ENCODE measurements at regions not wholly inside any gene's neighbourhood (a gene's known extent, or its start where the extent isn't known, plus 50 kb on each side); places are given as distances from the start of the nearest gene placed in this dataset.

- TF ChIP-seq CTCF (conservative IDR thresholded peaks at IDR 0.05 in 1 of 2, IDR thresholded peaks at IDR 0.05 in 1 of 2; ENCODE audit: low read depth in 1 of 2, low read length in 2 of 2) (no peak), EZH2 (IDR thresholded peaks at IDR 0.05; ENCODE audit: low read length, missing control alignments) (no peak)
Observed at GRCh38 chr14:66025779-66026178, 460.4 kb upstream of the CCDC196 start.

All from fibroblast of lung (primary cell).